ENCODE measurements at regions not wholly inside any gene's neighbourhood (a gene's known extent, or its start where the extent isn't known, plus 50 kb on each side); places are given as distances from the start of the nearest gene placed in this dataset.

GRCh38 chr6:21986703-21987102 lies 310.1 kb downstream of the PRL start:
- TF ChIP-seq CTCF (IDR thresholded peaks at IDR 0.05; ENCODE audit: low read length): no peak
- no peak for TF ChIP-seq EZH2phosphoT487 (IDR thresholded peaks at IDR 0.05; ENCODE audit: low read length)
- TF ChIP-seq EZH2 (optimal IDR thresholded peaks at IDR 0.05; ENCODE audit: low read depth, low read length): no peak

Measured in MM.1S (cell line).